Ascending aorta (tissue), 2 donors: ENCODE measurements at regions not wholly inside any gene's neighbourhood (a gene's known extent, or its start where the extent isn't known, plus 50 kb on each side); places are given as distances from the start of the nearest gene placed in this dataset.

Experiments
- DNase-seq, 2 donors: peaks; one replicate each; pipeline ENCODE4 v3.0.0-alpha.2; 2019; ENCODE audit warnings: low spot score in 2 of 2
- H3K27ac ChIP-seq, 2 donors: fragments of 200-600 bp; sonication (generic); one replicate each; pipeline ENCODE4 v1.5.1; 2016 to 2017; ENCODE audit warnings: mild to moderate bottlenecking in 1 of 2
- H3K27me3 ChIP-seq: fragments of 200-600 bp; sonication (generic); one replicate; pipeline ENCODE4 v1.5.1; 2017
- H3K36me3 ChIP-seq, 2 donors: fragments of 200-600 bp; sonication (generic); one replicate each; pipeline ENCODE4 v1.5.1; 2016
- H3K4me1 ChIP-seq, 2 donors: fragments of 200-600 bp; sonication (generic); one replicate each; pipeline ENCODE4 v1.5.1; 2016 to 2017; ENCODE audit warnings: mild to moderate bottlenecking in 1 of 2
- H3K4me3 ChIP-seq, 2 donors: fragments of 200-600 bp; sonication (generic); one replicate each; pipeline ENCODE4 v1.5.1; 2016 to 2017; ENCODE audit warnings: mild to moderate bottlenecking in 1 of 2
- H3K9me3 ChIP-seq, 2 donors: fragments of 200-600 bp; sonication (generic); one replicate each; pipeline ENCODE4 v1.5.1; 2016
- intact Hi-C: fragments of 100-400 bp; cut with DNase I; formaldehyde crosslinking; loops from one replicate; pipeline ENCODE4 v1.15.1; 2023
- TF ChIP-seq, protein P1 (sequence below), 3 experiments: fragments of 200-600 bp in 2 of 3; fragments of 450-650 bp in 1 of 3; sonication (generic) in 2 of 3; IDR thresholded peaks; one replicate each; pipeline ENCODE4 v1.5.1; 2016 to 2019; ENCODE audit warnings: antibody characterized with exemption in 3 of 3, mild to moderate bottlenecking in 1 of 3, moderate library complexity in 1 of 3

DNA sequence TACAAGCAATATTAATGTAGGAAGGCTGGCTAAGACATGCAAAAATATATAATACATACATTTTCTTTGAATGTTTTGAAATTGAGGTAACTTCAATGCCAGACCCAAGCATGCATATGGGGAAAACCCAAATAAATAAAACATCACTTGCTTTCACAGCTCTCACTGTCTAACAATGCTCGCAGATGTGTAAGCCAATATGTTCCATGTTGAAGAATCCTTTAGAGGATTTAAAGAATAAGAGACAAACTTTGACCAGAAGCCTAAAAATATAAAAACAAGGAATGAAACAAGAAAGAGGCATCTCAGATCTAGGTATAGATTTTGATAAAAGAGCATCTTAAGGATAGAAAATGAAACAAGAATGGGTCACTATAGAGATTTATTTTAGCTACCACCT is 354.2 kb downstream of the CDH10 start:
- H3K27me3 ChIP-seq: no peaks in the 10 kb centered on the region
- H3K4me3 ChIP-seq: no peak overlapping the region
- TF ChIP-seq, protein P1, sequence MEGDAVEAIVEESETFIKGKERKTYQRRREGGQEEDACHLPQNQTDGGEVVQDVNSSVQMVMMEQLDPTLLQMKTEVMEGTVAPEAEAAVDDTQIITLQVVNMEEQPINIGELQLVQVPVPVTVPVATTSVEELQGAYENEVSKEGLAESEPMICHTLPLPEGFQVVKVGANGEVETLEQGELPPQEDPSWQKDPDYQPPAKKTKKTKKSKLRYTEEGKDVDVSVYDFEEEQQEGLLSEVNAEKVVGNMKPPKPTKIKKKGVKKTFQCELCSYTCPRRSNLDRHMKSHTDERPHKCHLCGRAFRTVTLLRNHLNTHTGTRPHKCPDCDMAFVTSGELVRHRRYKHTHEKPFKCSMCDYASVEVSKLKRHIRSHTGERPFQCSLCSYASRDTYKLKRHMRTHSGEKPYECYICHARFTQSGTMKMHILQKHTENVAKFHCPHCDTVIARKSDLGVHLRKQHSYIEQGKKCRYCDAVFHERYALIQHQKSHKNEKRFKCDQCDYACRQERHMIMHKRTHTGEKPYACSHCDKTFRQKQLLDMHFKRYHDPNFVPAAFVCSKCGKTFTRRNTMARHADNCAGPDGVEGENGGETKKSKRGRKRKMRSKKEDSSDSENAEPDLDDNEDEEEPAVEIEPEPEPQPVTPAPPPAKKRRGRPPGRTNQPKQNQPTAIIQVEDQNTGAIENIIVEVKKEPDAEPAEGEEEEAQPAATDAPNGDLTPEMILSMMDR (IDR thresholded peaks at IDR 0.05): no peak
- DNase-seq: no peak
- intact Hi-C loops: no loop called here
- no peaks in the 10 kb centered on the region for H3K9me3 ChIP-seq
- H3K27ac ChIP-seq: no peak overlapping the region
- no peaks in the 10 kb centered on the region for H3K36me3 ChIP-seq
- H3K4me1 ChIP-seq: no peaks in the 10 kb centered on the region

DNA sequence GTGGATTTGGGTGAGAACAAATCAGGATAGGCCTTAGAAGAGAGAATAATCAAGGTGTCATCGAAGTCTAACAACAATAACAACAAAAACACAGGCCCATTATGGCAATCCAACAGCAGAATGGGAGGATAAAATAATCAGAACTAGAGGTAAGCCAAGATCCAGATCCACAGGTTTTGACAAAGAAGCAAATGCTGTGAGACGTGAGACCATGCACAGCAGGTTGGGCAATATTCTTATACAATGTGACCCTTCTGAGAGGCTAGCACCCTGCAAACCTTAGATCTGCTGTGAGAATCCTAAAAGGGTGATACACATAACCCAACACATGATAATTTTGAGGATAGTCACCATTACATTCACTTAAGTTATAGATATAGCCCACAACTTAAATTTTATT is 352.9 kb downstream of the CDH10 start:
- no peak overlapping the region for H3K27ac ChIP-seq
- no peaks in the 10 kb centered on the region for H3K36me3 ChIP-seq
- TF ChIP-seq, protein P1 (IDR thresholded peaks at IDR 0.05): no peak
- intact Hi-C loops: no loop called here
- no peaks in the 10 kb centered on the region for H3K4me1 ChIP-seq
- H3K27me3 ChIP-seq: no peaks in the 10 kb centered on the region
- no peaks in the 10 kb centered on the region for H3K9me3 ChIP-seq
- no peak for DNase-seq
- H3K4me3 ChIP-seq: no peak overlapping the region

DNA sequence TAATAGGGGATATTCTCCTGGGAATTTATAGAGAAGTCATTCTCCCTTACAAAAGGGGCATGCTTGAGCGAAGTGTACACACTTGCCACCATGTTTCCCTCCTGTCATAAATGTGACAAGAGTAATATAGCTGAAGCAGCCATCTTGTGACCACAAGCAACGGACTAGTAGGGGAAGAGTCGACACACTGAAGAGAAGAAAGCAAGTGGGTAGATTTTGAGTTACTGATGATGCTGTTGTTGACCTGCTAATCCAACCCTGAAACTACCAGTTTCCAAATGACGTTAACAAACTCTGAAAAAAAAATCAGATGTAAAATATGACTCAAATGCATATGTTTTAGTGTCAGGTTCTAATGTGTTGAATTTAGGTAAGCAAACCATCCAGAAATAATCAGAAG is 350.4 kb downstream of the CDH10 start:
- DNase-seq: no peak
- intact Hi-C loops: no loop called here
- H3K27ac ChIP-seq: no peak overlapping the region
- no peak overlapping the region for H3K4me3 ChIP-seq
- H3K36me3 ChIP-seq: no peaks in the 10 kb centered on the region
- H3K9me3 ChIP-seq: no peaks in the 10 kb centered on the region
- TF ChIP-seq, protein P1 (IDR thresholded peaks at IDR 0.05): no peak
- H3K4me1 ChIP-seq: no peaks in the 10 kb centered on the region
- H3K27me3 ChIP-seq: no peaks in the 10 kb centered on the region

DNA sequence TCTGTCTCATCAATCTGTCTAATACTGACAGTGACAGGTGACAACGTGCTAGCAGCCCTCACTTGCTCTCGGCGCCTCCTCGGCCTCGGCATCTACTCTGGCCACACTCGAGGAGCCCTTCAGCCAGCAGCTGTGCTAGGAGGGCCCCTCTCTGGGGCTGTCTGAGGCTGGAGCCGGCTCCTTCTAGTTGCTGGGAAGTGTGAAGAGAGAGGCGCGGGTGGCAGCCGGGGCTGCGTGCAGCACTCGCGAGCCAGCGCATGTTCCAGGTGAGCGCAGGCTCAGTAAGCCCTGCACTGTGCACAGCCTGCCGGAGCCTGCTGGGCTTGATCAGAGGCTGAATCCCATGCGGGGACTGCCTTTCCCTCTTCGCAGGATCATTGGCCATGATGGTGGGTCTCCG is 330.7 kb downstream of the CDH10 start:
- Histone ChIP-seq H3K27ac (no peak overlapping the region), H3K27me3 (no peaks in the 10 kb centered on the region), H3K4me1 (no peaks in the 10 kb centered on the region), H3K9me3 (no peaks in the 10 kb centered on the region), H3K36me3 (no peaks in the 10 kb centered on the region), H3K4me3 (no peak overlapping the region)
- no peak for DNase-seq
- intact Hi-C loops: no loop called here
- TF ChIP-seq, protein P1 (IDR thresholded peaks at IDR 0.05): no peak

DNA sequence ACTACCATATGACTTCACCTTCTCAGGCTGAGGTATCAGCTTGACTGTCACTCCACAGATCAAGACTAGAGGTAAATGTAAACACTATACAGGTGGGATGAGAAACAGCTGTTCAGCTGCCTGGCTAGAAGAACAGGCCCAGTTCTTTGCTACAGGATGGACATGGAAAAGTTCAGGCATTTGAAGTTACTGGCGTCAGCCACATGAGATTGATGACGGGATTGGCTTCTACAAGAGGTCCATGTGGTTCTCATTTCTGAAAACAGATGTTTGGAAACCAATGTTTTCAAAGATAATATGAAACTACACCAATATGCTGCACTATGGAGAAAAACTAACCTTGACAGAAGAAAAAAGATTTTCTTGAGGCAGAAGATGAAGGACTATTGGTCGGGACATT is 324.1 kb downstream of the CDH10 start:
- Histone ChIP-seq H3K9me3 (no peaks in the 10 kb centered on the region), H3K27me3 (no peaks in the 10 kb centered on the region), H3K4me3 (no peak overlapping the region), H3K36me3 (no peaks in the 10 kb centered on the region), H3K4me1 (no peaks in the 10 kb centered on the region), H3K27ac (no peak overlapping the region)
- no peak for DNase-seq
- intact Hi-C loops: no loop called here
- TF ChIP-seq, protein P1 (IDR thresholded peaks at IDR 0.05): no peak

DNA sequence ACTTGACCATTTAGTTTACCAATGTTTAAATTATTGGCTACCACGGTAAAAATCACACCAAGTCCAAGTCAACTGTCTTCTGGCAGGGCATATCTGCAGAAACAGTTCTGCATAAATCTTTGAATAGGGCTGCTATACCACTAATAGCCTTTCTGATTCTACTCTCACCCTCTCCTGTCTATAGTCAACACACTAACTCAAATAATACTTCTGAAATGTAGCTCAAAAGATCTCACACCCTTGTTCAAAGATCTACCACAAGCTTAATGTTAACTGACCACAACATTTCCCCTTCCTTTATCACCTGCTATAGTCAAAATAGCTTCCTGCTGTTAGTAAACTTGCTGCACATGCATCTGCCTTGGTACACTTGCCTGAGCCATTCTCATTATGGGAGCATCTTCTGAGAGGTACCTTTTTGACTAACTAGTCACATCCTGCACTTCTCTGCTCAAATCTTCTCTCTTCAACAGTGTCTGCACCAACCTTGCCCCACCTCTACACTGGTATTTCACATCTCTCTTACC is 319.4 kb downstream of the CDH10 start:
- intact Hi-C loops: no loop called here
- Histone ChIP-seq H3K36me3 (no peaks in the 10 kb centered on the region), H3K27me3 (no peaks in the 10 kb centered on the region), H3K9me3 (no peaks in the 10 kb centered on the region), H3K4me1 (no peaks in the 10 kb centered on the region), H3K4me3 (no peak overlapping the region), H3K27ac (no peak overlapping the region)
- TF ChIP-seq, protein P1 (IDR thresholded peaks at IDR 0.05): no peak
- no peak for DNase-seq
